NCI-H82 treated with DMSO at 0.1 percent for 48 hours (cell line): ENCODE measurements at regions not wholly inside any gene's neighbourhood (a gene's known extent, or its start where the extent isn't known, plus 50 kb on each side); places are given as distances from the start of the nearest gene placed in this dataset.
A peak's percentile ranks its signal among the peaks of the same experiment; 100 is the strongest.

ENCODE experiments used
- DNase-seq: peaks from one replicate; lab custom pipeline; 2025; ENCODE audit not compliant: unreplicated experiment; lab: John Stamatoyannopoulos, UW

GRCh38 chr11:29368126-29368525, 648.7 kb downstream of the KCNA4 start:
- DNase-seq: no peak

GRCh38 chr11:29364006-29364405, 652.8 kb downstream of the KCNA4 start:
- DNase-seq: no peak

GRCh38 chr11:29361369-29361768, 655.5 kb downstream of the KCNA4 start:
- DNase-seq: no peak

GRCh38 chr11:29353833-29354232, 663.0 kb downstream of the KCNA4 start:
- DNase-seq: no peak

DNA sequence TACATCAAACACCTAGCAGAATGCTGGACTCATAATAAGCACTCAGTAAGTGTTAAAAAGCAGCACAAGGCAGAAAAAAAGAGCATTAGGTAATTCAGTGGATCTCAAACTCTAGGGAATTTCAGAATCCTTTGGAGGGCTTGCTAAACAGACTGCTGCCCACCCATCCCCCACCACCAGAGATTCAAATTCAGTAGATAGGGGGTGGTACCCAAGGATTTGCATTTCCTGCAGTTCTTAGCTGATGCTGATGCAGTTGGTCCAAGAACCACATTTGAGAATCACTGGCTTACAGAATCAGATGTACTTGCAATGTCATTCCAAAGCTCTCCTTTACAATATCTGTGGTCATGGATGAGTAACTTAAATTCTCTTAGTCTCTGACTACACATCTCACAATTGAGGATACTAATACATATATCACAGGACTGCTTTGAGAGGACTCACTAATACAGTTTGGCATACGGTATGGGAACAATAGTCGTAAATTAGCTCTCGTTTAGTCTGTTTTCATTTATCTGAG, 664.5 kb downstream of the KCNA4 start:
- no peak for DNase-seq

- no peak for DNase-seq
Observed at GRCh38 chr11:29351301-29351873, 665.4 kb downstream of the KCNA4 start.

DNA sequence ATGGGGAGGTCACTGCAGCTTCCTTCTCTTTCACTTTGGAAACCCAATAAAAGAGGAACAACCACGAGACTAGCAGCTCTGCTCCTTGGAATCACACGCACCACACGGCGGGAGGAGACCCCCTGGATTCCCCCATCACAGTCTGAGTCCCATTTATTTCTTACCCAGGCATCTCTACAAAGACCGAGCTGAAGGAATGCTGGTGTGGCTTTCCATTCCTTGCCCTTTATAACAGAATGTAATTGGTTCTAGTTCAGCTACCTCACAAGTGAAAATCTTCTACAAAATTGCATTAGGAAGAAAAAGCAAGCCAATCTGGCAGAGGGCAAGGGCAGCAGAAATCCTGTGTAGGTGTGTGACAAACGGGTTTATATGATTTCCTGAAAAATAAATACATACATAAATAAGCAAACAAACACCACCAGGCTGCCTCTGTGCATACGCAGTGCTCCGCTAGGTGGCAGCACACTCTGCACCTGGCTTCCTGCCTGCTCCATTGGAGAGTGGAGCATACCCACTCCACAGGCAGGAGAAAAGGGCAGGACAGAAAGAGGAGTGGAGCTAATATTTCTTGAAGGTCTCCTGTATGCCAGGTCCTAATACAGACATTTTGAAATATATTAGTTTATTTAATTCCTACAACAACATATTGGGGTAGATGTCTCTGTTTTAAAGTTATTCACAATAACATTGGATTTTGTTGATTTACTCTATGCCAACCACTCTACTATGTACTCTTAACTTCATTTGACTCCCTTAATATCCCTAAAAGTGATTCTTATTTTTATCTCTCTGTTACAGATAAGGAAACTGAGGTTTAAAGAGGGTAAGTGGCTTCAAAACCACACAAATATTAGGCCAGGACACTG, 673.1 kb downstream of the KCNA4 start:
- no peak for DNase-seq

- DNase-seq: no peak
Observed at GRCh38 chr11:29336727-29337575, 679.9 kb downstream of the KCNA4 start.

DNA sequence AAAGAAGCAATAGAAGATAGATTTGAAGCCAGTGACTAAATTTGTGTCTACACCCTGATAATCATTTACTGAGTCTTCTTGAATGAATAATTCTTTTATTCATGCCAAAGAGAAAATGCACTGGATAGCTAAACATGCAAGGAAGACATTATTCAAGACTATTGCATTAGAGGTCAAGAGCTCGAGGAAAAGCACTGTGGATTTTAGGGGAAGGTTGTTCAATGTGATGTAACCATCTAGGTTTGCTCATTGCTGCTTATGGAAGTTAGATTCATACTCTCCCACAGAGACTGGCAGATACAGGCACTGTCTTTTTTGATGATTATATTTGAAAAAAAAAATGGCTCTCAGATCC, 682.1 kb downstream of the KCNA4 start:
- no peak for DNase-seq

DNA sequence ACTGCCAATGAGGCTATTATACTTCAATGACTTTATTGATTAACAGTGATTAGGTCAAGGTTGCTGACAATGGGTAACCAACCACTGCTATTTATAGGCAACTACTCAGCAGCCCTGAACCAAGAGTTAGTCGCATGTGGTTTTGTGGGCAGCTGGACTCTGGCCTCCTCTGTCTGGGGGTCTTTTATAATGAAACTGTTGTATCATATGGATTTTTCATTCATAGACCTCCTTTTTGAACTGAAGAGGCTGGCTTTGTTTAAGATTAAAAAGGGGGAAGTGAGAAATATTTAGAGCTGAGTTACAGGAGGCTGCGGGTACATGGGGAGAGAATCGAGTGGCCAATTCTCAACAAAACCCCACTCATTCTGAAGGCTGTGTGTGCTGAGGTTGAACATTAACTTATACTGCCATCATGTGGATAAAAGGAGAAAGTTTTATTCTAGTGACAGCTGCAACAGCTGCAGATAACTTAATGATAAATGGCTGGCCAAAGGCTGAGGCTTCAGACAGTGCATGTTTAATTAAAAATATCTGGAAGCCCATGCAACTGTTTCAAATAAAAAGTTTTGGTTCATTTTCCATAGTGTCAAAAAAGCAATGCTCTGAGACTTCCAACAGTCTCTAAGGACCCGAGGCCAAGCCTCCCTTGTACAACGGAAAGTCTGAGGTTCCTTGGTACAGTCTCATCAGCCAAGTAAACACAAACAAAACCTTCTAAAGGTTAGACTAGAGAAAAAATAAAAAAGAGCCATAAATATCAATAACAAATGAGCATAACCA, 682.6 kb downstream of the KCNA4 start:
- peak; percentile 54 for DNase-seq

DNA sequence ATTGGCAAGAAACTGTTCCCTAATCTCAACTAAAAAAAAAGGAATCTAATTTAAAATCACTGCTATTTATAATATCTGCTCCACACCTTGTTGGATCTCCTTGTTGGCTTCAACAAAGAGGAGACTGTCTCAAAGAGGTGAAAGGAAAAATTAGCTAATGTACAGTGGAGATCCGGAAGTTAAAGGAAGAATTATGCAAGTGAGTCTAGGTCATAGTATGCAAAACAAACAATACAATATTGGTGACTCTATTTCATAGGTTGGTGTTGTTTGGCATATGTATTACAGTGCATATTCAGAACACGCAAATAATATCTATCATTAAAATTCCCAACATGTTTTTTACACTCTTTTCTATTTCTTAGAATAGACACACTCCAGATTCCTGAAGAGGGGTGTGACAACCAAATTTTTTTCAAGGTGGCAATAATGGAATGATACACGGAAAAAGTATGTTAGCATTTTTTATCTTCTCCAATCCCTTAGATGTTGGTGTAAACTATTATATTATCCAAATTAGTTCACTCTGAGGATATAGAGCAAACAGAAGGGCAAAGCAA, 685.3 kb downstream of the KCNA4 start:
- no peak for DNase-seq

DNA sequence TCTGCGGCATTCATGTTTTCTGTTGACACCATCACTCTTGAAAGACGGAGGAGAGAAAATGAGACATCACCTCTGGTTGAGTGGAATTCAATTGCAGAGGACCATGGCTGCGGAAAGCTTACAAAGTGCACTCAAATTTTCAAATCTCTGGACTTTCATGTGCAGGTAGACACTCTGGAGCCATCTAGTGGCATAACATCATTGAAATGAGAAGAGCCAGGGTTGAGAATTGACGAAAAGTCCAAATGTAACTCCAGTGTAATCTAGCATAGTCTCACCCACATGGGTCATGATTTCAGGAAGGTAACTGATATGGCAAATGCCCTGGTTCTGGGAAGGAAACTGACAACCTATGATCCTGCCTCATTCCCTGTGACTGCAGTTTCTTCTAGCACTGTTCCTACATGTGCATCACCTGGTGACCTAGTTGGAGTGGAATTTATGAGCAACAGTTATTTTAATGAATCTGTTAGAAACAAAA, 687.8 kb downstream of the KCNA4 start:
- DNase-seq: peak; percentile 41

DNA sequence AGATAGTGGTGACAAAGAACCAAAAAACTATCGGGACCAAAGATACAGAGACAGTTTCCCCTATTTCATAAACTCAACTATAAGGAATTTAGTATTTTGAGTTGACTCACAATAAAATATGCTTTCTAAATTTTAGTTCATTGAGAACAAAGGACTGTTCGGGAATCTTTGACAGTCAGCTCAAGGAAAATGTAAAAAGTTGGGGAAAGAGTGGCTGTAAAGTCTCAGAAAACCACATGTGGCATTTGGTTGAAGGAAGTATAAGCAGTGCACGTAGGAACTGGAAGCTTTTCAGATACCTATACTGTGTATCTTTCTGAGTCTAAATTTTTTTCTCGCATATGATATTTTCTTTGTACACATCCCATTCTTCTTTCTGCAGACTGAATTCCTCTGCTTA, 688.9 kb downstream of the KCNA4 start:
- DNase-seq: no peak

- no peak for DNase-seq
Observed at GRCh38 chr11:29326757-29327156, 690.1 kb downstream of the KCNA4 start.

- DNase-seq: no peak
Observed at GRCh38 chr11:29324328-29324727, 692.5 kb downstream of the KCNA4 start.

DNA sequence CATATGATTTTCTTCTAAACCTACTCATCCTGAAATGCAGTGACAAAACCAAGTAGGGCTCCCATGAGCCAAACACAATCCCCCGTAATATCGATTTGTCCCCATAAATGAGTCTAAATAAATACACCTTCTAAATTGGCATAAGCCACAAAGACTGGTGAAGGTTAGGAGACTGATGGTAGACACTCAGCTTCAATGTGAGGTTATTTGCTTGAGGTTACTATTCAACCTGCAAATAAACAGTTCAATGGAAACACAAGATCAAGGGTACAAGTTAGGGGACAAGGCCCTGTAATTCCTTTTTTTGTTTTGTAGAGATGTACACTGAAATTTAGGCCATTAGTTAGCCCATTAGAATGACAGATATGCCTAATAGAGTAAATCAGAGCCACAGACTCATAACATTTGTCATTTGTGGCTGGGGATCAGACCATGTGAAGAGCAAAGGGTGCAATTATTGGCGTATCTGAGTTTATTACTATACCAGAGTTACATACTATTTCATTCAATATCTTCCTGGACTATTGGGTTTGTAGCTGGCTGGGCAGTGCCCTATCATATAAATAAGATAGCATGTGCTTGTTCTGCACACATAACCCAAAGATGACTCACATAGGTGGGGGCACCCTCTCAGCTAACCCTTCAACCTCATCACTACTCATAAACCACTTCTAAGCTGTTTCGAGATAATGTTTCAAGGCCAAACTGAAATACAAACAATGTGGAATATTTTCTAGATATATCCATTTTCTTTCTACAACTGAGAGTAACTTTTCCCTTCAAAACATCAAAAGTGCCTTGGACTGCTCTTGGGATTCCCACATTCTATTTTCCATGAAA, 695.3 kb downstream of the KCNA4 start:
- no peak for DNase-seq

GRCh38 chr11:29320196-29320595, 696.6 kb downstream of the KCNA4 start:
- no peak for DNase-seq

- no peak for DNase-seq
Observed at GRCh38 chr11:29319210-29319609, 697.6 kb downstream of the KCNA4 start.

DNA sequence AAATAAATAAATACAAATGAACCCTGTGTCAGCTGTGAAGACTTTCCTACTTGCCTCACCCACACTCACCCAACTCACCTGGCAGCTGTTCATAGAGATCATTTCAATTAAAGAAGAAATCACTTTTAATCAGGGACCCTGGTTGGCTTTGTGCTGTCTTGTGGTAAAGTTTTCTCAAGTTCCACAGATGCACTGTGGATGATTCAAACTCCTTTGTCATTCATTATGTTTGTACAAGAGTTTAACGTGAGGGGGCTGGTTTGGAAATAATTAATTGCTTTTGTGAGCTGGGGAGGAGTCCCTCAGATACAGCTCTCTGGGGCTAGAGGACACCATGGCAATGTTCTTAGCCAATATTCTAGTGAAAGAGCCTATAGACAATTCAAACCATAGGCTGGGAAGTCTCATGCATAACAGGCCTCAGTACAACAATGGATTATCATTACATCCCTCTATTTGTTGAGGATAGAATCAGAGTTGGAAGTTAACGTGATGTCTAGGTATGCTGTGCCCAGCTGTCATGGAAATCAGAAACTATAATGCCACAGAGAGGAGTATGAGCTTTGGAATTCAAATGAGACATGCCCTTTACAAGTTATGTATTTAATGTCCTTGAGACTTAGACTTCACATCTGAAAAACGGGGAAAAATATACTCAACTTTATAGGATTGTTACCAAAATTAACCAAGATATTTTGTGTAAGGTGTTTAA, 698.5 kb downstream of the KCNA4 start:
- DNase-seq: no peak
